Thymus (tissue), 11 donors: ENCODE measurements at regions not wholly inside any gene's neighbourhood (a gene's known extent, or its start where the extent isn't known, plus 50 kb on each side); places are given as distances from the start of the nearest gene placed in this dataset.

Experiments
- DNase-seq, 9 donors: peaks; one replicate each; pipeline ENCODE4 v3.0.0-alpha.2; 2013; ENCODE audit warnings: low spot score in 9 of 9, low read depth in 6 of 9, missing footprints in 1 of 9
- H3K27ac ChIP-seq, 2 donors: one replicate each; pipeline ENCODE4 v1.5.1; 2013; ENCODE audit warnings: control low read depth in 1 of 2, low read depth in 1 of 2, low read length in 1 of 2, mild to moderate bottlenecking in 1 of 2, moderate library complexity in 1 of 2
- H3K27me3 ChIP-seq, 2 donors: one replicate each; pipeline ENCODE4 v1.5.1; 2013; ENCODE audit warnings: low read length in 1 of 2; ENCODE audit not compliant: control insufficient read depth in 2 of 2, insufficient read depth in 1 of 2
- H3K36me3 ChIP-seq, 2 donors: one replicate each; pipeline ENCODE4 v1.5.1; 2013; ENCODE audit warnings: low read length in 1 of 2, mild to moderate bottlenecking in 1 of 2, moderate library complexity in 1 of 2; ENCODE audit not compliant: control insufficient read depth in 2 of 2, insufficient read depth in 2 of 2
- H3K4me1 ChIP-seq, 2 donors: one replicate each; pipeline ENCODE4 v1.5.1; 2013; ENCODE audit warnings: low read length in 2 of 2; ENCODE audit not compliant: control insufficient read depth in 2 of 2, insufficient read depth in 2 of 2
- H3K4me3 ChIP-seq, 2 donors: one replicate each; pipeline ENCODE4 v1.5.1; 2013; ENCODE audit warnings: low read length in 2 of 2, control low read depth in 1 of 2, mild to moderate bottlenecking in 1 of 2
- H3K9me3 ChIP-seq, 2 donors: one replicate each; pipeline ENCODE4 v1.5.1; 2013; ENCODE audit warnings: low read length in 1 of 2, mild to moderate bottlenecking in 1 of 2; ENCODE audit not compliant: control insufficient read depth in 2 of 2, insufficient read depth in 1 of 2
- WGBS: extraction: QIAGEN DNeasy Blood & Tissue Kit; methylation state at CpG from one replicate; pipeline ENCODE4 v1.1.7; 2013; 5-methylcytosine and 5-hydroxymethylcytosine counted together
- donor health status: healthy.

DNA sequence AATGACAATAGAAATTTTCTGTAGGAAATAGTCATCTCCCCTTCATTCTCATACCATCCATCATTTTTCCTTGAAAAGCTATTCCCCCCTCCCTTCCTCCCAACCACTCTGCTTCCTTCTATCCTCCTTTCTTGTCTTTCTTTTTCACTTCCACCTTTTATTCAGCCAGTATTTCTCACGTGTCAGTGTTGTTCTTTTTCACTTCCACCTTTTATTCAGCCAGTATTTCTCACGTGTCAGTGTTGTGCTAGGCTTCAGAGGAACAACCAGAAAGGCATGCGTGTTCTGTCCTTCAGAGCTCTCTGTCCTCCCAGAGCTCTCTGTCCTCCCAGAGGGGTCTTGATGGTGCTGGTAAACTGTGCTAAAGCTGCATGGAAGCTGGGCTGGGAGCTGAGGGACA, 419.6 kb downstream of the GADD45G start:
- 51% methylated on average over 3 of the region's 3 CpGs for WGBS
- Histone ChIP-seq H3K36me3 (no peaks in the 10 kb centered on the region), H3K4me3 (no peak overlapping the region), H3K4me1 (no peaks in the 10 kb centered on the region), H3K9me3 (peaks cover 0 to 2% of the 10 kb centered on the region in 2 donors), H3K27me3 (no peaks in the 10 kb centered on the region), H3K27ac (no peak overlapping the region)
- no peak for DNase-seq

DNA sequence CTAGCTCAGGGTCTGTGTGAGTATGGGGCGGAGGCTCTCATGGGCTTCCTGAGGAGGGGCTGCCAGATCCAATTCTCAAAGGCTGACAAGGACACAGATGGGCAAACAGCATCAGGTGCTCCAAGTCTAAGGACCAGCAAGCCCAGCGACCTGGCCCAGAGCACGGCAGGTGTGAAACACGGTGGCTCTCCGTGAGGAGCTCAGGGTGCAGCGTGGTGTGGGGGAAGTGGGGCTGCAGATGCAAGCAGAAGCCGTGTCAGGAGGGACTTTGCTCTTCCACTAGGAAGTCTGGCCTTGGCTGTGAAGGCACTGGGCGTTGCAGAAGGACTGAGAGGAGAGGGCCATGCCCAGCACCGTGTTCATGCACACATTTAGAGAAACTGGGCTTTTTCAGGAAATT, 420.0 kb downstream of the GADD45G start:
- Histone ChIP-seq H3K27ac (no peak overlapping the region), H3K27me3 (no peaks in the 10 kb centered on the region), H3K9me3 (peaks cover 0 to 2% of the 10 kb centered on the region in 2 donors), H3K4me3 (no peak overlapping the region), H3K4me1 (no peaks in the 10 kb centered on the region), H3K36me3 (no peaks in the 10 kb centered on the region)
- no peak for DNase-seq
- WGBS, result 94% methylated on average over 9 of the region's 9 CpGs

DNA sequence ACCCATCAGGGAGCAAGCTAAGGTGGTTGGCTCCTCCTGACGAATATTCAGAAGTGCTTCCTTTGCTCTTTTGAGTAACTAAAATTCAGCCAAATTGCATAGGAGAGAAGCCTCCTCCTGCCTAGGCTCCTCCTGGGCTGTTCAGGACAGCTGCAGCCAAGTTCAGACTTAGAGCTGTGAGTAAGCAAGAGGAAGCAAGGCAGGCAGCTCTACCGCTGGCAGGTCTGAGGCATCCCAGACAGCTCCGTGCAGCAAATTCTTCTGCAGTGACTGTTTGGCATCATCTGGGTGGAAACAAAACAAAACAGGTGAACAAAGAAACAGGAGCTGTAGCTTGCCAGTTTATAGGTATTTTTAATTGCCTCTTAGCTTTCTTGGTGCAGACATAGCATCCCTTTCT, 421.0 kb downstream of the GADD45G start:
- no peak overlapping the region for H3K4me3 ChIP-seq
- no peak for DNase-seq
- 76% methylated on average over 3 of the region's 3 CpGs for WGBS
- H3K27ac ChIP-seq, result no peak overlapping the region
- H3K27me3 ChIP-seq, result no peaks in the 10 kb centered on the region
- H3K36me3 ChIP-seq, result no peaks in the 10 kb centered on the region
- no peaks in the 10 kb centered on the region for H3K4me1 ChIP-seq
- peaks cover 0 to 2% of the 10 kb centered on the region in 2 donors for H3K9me3 ChIP-seq

DNA sequence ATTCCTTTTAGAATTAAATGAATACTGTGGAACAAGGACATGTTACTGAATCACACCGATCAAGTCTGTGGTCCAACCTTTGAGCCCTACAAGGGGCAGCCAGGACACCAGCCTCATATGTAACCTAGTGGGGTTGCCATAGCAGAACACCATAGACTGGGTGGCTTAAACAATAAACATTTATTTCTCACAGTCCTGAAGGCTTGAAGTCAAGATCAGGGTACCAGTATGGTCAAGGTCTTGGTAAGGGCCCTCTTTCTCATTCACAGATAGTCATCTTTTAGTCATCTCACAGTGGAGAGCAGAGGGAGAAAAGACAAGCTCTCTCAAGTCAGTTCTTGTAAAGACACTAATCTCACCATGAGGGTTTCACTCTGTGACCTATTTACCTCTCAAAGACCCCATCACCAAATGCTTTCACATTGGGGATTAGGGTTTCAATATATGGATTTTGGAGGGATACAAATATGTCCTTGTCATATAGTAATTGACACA, 422.5 kb downstream of the GADD45G start:
- WGBS, result 100% methylated on average over 1 of the region's 1 CpG
- no peak for DNase-seq
- H3K36me3 ChIP-seq, result no peaks in the 10 kb centered on the region
- no peak overlapping the region for H3K4me3 ChIP-seq
- no peaks in the 10 kb centered on the region for H3K27me3 ChIP-seq
- H3K9me3 ChIP-seq, result peaks cover 0 to under 1% of the 10 kb centered on the region in 2 donors
- no peaks in the 10 kb centered on the region for H3K4me1 ChIP-seq
- H3K27ac ChIP-seq, result no peak overlapping the region

DNA sequence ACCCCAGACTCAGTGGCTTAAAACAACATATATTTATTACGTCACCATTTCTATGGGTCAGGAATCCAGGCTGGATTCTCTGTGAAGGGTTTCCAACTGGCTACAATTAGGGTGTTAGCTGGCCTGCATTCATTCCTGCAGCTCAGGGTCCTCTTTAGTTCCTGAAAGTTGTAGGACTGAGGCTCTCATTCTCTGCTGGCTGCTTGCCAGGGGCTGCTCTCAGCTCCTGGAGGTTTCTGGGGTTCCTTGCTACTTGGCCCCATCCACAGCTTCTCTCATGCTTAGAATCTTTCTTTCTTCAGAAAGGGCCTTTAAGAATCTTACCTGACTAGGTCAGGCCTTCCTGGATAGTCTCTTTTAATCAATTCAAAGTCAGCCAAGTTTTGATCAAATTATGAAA, 424.6 kb downstream of the GADD45G start:
- H3K27ac ChIP-seq, result no peak overlapping the region
- no peak overlapping the region for H3K4me3 ChIP-seq
- 65% methylated on average over 1 of the region's 1 CpG for WGBS
- no peaks in the 10 kb centered on the region for H3K9me3 ChIP-seq
- H3K27me3 ChIP-seq, result no peaks in the 10 kb centered on the region
- H3K36me3 ChIP-seq, result no peaks in the 10 kb centered on the region
- DNase-seq, result no peak
- no peaks in the 10 kb centered on the region for H3K4me1 ChIP-seq

DNA sequence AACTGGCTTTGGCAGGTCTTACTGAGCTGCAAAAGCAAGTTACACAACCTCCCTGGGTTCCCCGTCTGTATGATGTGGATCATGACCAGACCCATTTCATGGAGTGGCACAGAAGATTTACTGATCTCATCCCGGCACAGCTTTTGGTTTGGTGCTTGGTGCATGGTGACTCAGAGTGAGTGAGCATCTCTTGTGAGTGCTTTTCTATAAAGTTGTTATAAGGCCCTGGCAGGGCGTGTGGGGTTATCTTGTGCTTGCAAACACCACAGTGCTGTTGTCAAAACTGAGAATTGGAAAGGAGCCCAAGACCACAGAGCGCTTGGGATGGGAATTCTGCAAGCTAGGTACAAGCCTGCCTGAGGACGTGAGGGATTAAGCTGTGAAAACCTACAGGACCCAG, 425.2 kb downstream of the GADD45G start:
- Histone ChIP-seq H3K9me3 (no peaks in the 10 kb centered on the region), H3K36me3 (no peaks in the 10 kb centered on the region), H3K4me3 (no peak overlapping the region), H3K27ac (no peak overlapping the region), H3K27me3 (no peaks in the 10 kb centered on the region), H3K4me1 (no peaks in the 10 kb centered on the region)
- 95% methylated on average over 5 of the region's 5 CpGs for WGBS
- DNase-seq, result no peak

DNA sequence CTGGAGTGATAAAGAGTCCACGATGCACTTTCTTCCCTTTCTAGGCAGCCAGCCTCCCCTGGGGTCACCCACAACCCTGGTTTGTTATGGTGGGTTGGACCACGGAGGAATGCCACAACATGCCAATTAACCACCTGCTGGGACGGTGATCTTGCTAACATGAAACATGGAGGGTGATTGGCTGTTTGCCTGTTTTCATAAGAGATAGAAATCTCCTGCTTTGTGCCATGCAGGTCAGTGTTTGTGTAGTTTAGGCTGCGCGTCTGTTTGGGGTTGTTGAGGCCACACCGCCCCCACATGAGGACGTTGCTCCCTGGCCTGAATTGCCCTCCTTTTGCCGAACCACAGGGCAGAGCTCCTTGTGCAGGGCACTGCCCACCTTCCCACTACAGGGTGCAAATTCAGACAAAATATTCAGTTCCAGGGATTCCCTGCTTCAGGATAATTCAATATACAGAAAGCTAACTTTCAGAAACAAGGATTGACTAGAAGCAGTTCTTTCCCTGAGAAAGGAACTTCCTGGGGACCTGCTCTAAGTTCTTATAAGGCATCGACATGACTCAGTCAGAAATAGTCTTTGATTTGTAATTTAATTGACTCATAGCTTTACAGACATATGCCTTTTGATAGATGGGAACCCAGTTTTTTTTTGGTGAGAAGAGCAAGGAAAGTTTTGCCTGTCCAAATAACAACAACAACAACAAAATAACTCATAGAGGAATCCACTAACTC, 427.6 kb downstream of the GADD45G start:
- WGBS, result 80% methylated on average over 9 of the region's 9 CpGs

DNA sequence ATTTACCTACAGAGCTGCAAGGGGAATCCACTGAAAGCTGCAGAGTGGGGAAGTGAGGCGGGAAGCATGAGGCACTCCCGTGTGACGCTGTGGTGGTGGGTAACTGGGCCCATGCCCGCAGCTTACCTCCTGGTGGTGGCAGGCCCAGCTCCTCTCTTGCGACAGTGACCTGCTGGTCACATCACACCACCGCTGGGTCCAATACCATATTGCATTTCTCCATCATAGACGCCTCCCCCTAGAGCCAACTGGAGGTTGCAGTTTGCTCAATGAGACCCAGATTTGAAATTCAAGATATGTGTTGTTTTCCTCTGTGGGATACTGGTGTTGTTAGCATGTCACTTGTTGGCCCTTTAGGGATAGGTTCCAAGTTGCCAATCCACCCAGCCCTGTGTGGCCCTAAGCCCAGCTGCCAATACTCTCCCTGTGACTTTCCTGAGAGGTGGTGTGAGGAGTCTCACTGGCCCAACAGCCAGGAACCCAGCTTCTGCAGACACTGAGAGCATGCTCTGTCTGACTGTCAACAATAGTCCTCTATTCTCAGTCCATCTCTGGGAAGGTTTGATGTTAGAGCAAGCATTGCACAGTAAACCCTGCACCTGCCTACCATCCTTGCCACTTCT, 428.3 kb downstream of the GADD45G start:
- no peaks in the 10 kb centered on the region for H3K27me3 ChIP-seq
- WGBS, result 98% methylated on average over 7 of the region's 7 CpGs
- no peaks in the 10 kb centered on the region for H3K36me3 ChIP-seq
- no peak overlapping the region for H3K27ac ChIP-seq
- no peak for DNase-seq
- H3K9me3 ChIP-seq, result no peaks in the 10 kb centered on the region
- H3K4me1 ChIP-seq, result no peaks in the 10 kb centered on the region
- no peak overlapping the region for H3K4me3 ChIP-seq

More for the DNA sequence above, 427.6 kb downstream of the GADD45G start:
- H3K9me3 ChIP-seq, result no peaks in the 10 kb centered on the region
- no peak for DNase-seq
- no peaks in the 10 kb centered on the region for H3K36me3 ChIP-seq
- no peak overlapping the region for H3K4me3 ChIP-seq
- no peaks in the 10 kb centered on the region for H3K4me1 ChIP-seq
- H3K27me3 ChIP-seq, result no peaks in the 10 kb centered on the region
- no peak overlapping the region for H3K27ac ChIP-seq

DNA sequence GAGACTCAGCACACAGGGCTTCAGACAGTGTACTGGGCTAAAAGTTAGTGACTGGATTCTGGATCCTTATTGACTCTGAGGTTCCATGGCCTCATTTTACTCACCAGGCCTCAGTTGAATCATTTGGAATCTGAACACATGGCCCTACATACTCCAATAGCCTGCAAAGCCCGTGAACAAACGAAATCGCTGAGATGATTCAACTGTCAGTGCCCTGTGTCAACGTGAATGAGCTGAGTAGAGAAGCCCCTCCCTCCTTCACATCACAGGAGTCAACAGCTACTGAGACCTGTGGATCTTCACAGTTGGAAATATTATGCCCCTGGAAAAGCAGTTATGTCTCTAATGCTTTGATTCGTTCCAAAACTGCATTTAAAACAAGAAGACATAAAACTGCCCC, 429.3 kb downstream of the GADD45G start:
- Histone ChIP-seq H3K9me3 (no peaks in the 10 kb centered on the region), H3K4me3 (no peak overlapping the region), H3K4me1 (no peaks in the 10 kb centered on the region), H3K36me3 (no peaks in the 10 kb centered on the region), H3K27ac (no peak overlapping the region), H3K27me3 (no peaks in the 10 kb centered on the region)
- no peak for DNase-seq
- whole genome bisulfite sequencing, result 91% methylated on average over 5 of the region's 5 CpGs
